Uterus (tissue), 3 donors: ENCODE measurements at regions not wholly inside any gene's neighbourhood (a gene's known extent, or its start where the extent isn't known, plus 50 kb on each side); places are given as distances from the start of the nearest gene placed in this dataset.

Source experiments
- DNase-seq, 2 donors: peaks; one replicate each; pipeline ENCODE4 v3.0.0-alpha.2; 2019 to 2020
- H3K27ac ChIP-seq, 2 donors: fragments of 200-600 bp; sonication (generic); 1 replicate in 1 of 2; 2 replicates in 1 of 2; pipeline ENCODE4 v1.5.1; 2016 to 2018
- H3K27me3 ChIP-seq, 2 donors: fragments of 200-600 bp; sonication (generic); one replicate each; pipeline ENCODE4 v1.5.1; 2018 to 2019; ENCODE audit warnings: control low read depth in 1 of 2
- H3K36me3 ChIP-seq, 2 donors: fragments of 200-600 bp; sonication (generic); one replicate each; pipeline ENCODE4 v1.5.1; 2019; ENCODE audit warnings: control low read depth in 1 of 2
- H3K4me1 ChIP-seq, 2 donors: fragments of 200-600 bp; sonication (generic); one replicate each; pipeline ENCODE4 v1.5.1; 2018 to 2019; ENCODE audit warnings: control low read depth in 1 of 2
- H3K4me3 ChIP-seq, 2 donors: fragments of 200-600 bp; sonication (generic); 1 replicate in 1 of 2; 2 replicates in 1 of 2; pipeline ENCODE4 v1.5.1; 2018 to 2019; ENCODE audit warnings: mild to moderate bottlenecking in 1 of 2
- H3K9me3 ChIP-seq, 2 donors: fragments of 200-600 bp; sonication (generic); one replicate each; pipeline ENCODE4 v1.5.1; 2019; ENCODE audit warnings: control low read depth in 1 of 2
- CTCF ChIP-seq, 4 experiments: fragments of 200-600 bp in 2 of 4; fragments of 450-650 bp in 2 of 4; sonication (generic) in 2 of 4; IDR thresholded peaks; one replicate each; pipeline ENCODE4 v1.5.1; 2016 to 2019; ENCODE audit warnings: antibody characterized with exemption in 4 of 4, mild to moderate bottlenecking in 2 of 4, moderate library complexity in 1 of 4
- POLR2A ChIP-seq, 2 donors: fragments of 450-650 bp; IDR thresholded peaks; one replicate each; pipeline ENCODE4 v1.6.1; 2016; ENCODE audit warnings: antibody characterized with exemption in 2 of 2, mild to moderate bottlenecking in 1 of 2, moderate library complexity in 1 of 2
- intact Hi-C: fragments of 100-400 bp; cut with DNase I; formaldehyde crosslinking; loops from one replicate; pipeline ENCODE4 v1.15.1; 2023; ENCODE audit warnings: low total_unique reads
- donor health status: DM: yes; HTN: yes; CAD: no.

- Histone ChIP-seq H3K4me1 (no peaks in the 10 kb centered on the region), H3K27me3 (no peaks in the 10 kb centered on the region), H3K27ac (no peak overlapping the region), H3K9me3 (no peaks in the 10 kb centered on the region), H3K4me3 (no peak overlapping the region), H3K36me3 (no peaks in the 10 kb centered on the region)
- intact Hi-C loops = no loop called here
- no peak for DNase-seq
- TF ChIP-seq CTCF (IDR thresholded peaks at IDR 0.05) (no peak), POLR2A (IDR thresholded peaks at IDR 0.05) (no peak)
These were observed 87.0 kb upstream of the ST8SIA2 start for GRCh38 chr15:92306663-92307062.

DNA sequence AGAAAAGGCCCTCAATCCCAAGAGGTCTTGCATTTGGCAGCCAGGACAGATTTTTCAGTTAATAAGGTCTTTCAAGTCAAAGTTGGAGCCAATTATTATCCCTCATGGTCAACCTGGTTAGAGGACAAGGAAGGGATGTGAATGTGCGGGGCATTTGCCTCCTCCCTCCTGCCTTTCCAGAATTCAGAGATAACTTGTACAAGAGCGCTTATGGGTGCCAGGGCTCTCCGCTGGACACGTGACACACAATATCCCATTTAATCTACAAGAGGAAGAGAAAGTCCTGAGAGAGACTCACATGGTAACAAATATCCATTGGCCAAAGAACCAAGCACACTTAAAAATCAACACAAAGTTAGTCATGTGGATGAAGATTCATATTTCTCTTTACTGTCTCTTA lies 78.5 kb upstream of the ST8SIA2 start:
- intact Hi-C loops = no loop called here
- TF ChIP-seq CTCF (IDR thresholded peaks at IDR 0.05) (no peak), POLR2A (IDR thresholded peaks at IDR 0.05) (no peak)
- H3K9me3 ChIP-seq = no peaks in the 10 kb centered on the region

GRCh38 chr15:92315595-92316211 lies 78.0 kb upstream of the ST8SIA2 start:
- no peaks in the 10 kb centered on the region for H3K4me1 ChIP-seq
- no peaks in the 10 kb centered on the region for H3K27me3 ChIP-seq
- no peak overlapping the region for H3K4me3 ChIP-seq
- no peak overlapping the region for H3K27ac ChIP-seq
- DNase-seq = no peak
- no peaks in the 10 kb centered on the region for H3K9me3 ChIP-seq
- intact Hi-C loops = no loop called here
- H3K36me3 ChIP-seq = no peaks in the 10 kb centered on the region
- TF ChIP-seq CTCF (IDR thresholded peaks at IDR 0.05) = no peak
- no peak for TF ChIP-seq POLR2A (IDR thresholded peaks at IDR 0.05)

More for the DNA sequence above, 78.5 kb upstream of the ST8SIA2 start:
- Histone ChIP-seq H3K4me1 (no peaks in the 10 kb centered on the region), H3K36me3 (no peaks in the 10 kb centered on the region), H3K4me3 (no peak overlapping the region), H3K27me3 (no peaks in the 10 kb centered on the region), H3K27ac (no peak overlapping the region)
- no peak for DNase-seq

- Histone ChIP-seq H3K27me3 (no peaks in the 10 kb centered on the region), H3K36me3 (no peaks in the 10 kb centered on the region), H3K4me3 (no peak overlapping the region), H3K9me3 (no peaks in the 10 kb centered on the region), H3K27ac (no peak overlapping the region), H3K4me1 (no peaks in the 10 kb centered on the region)
- intact Hi-C loops = no loop called here
- TF ChIP-seq CTCF (IDR thresholded peaks at IDR 0.05) (no peak), POLR2A (IDR thresholded peaks at IDR 0.05) (no peak)
- DNase-seq = no peak
These were observed 76.9 kb upstream of the ST8SIA2 start for GRCh38 chr15:92316586-92317295.

GRCh38 chr15:92320012-92320699 lies 73.5 kb upstream of the ST8SIA2 start:
- H3K4me3 ChIP-seq = no peak overlapping the region
- H3K9me3 ChIP-seq = no peaks in the 10 kb centered on the region
- no peaks in the 10 kb centered on the region for H3K36me3 ChIP-seq
- TF ChIP-seq POLR2A (IDR thresholded peaks at IDR 0.05) = no peak
- TF ChIP-seq CTCF (IDR thresholded peaks at IDR 0.05) = no peak
- H3K27me3 ChIP-seq = no peaks in the 10 kb centered on the region
- no peaks in the 10 kb centered on the region for H3K4me1 ChIP-seq
- no peak overlapping the region for H3K27ac ChIP-seq
- intact Hi-C loops = no loop called here
- no peak for DNase-seq
